HPDE6-E6E7 (cell line): ENCODE measurements at regions not wholly inside any gene's neighbourhood (a gene's known extent, or its start where the extent isn't known, plus 50 kb on each side); places are given as distances from the start of the nearest gene placed in this dataset.
"Not testable (repeated sequence)": the region's sequence is repeated elsewhere in the genome, so short reads cannot be mapped to it uniquely, and the experiment has no call there.

Experiments used
- DNase-seq: peaks from one replicate; pipeline ENCODE4 v3.0.0; 2011; ENCODE audit warnings: missing footprints; ENCODE audit errors: extremely low spot score

GRCh38 chr4:186958726-186959350, 235.2 kb upstream of the FAT1 start:
- no peak for DNase-seq

GRCh38 chr4:186979961-186980745, 256.5 kb upstream of the FAT1 start:
- DNase-seq: no peak

GRCh38 chr4:186981161-186981560, 257.5 kb upstream of the FAT1 start:
- DNase-seq: no peak

GRCh38 chr4:186982160-186982559, 258.5 kb upstream of the FAT1 start:
- DNase-seq: no peak

- DNase-seq: no peak
These were observed 260.5 kb upstream of the FAT1 start for GRCh38 chr4:186984105-186984644.

GRCh38 chr4:186999686-187000085, 276.0 kb upstream of the FAT1 start:
- DNase-seq: no peak

GRCh38 chr4:187000281-187000680, 276.6 kb upstream of the FAT1 start:
- DNase-seq: no peak

GRCh38 chr4:187002133-187002532, 278.5 kb upstream of the FAT1 start:
- not testable (repeated sequence) for DNase-seq

GRCh38 chr4:187004628-187005027, 281.0 kb upstream of the FAT1 start:
- no peak for DNase-seq

GRCh38 chr4:187006189-187006618, 282.5 kb upstream of the FAT1 start:
- DNase-seq: no peak

- DNase-seq: no peak
These were observed 286.4 kb upstream of the FAT1 start for GRCh38 chr4:187010052-187010451.

- no peak for DNase-seq
These were observed 292.4 kb upstream of the FAT1 start for GRCh38 chr4:187016101-187016500.

- no peak for DNase-seq
These were observed 293.5 kb upstream of the FAT1 start for GRCh38 chr4:187017147-187017546.

- no peak for DNase-seq
These were observed 296.2 kb upstream of the FAT1 start for GRCh38 chr4:187019896-187020295.

GRCh38 chr4:187020676-187021075, 297.0 kb upstream of the FAT1 start:
- DNase-seq: no peak

GRCh38 chr4:187021436-187022205, 298.0 kb upstream of the FAT1 start:
- DNase-seq: no peak

GRCh38 chr4:187027272-187027671, 303.6 kb upstream of the FAT1 start:
- DNase-seq: no peak

- DNase-seq: no peak
These were observed 318.6 kb upstream of the FAT1 start for GRCh38 chr4:187042251-187042650.

- DNase-seq: no peak
These were observed 322.8 kb upstream of the FAT1 start for GRCh38 chr4:187046471-187046870.

- no peak for DNase-seq
These were observed 335.4 kb upstream of the FAT1 start for GRCh38 chr4:187059021-187059420.

GRCh38 chr4:187059895-187060294, 336.2 kb upstream of the FAT1 start:
- no peak for DNase-seq

- DNase-seq: no peak
These were observed 336.9 kb upstream of the FAT1 start for GRCh38 chr4:187060551-187060950.
